Hepatocyte (in vitro differentiated cells): ENCODE measurements at regions not wholly inside any gene's neighbourhood (a gene's known extent, or its start where the extent isn't known, plus 50 kb on each side); places are given as distances from the start of the nearest gene placed in this dataset.

ENCODE experiments used
- EZH2 ChIP-seq: fragments of 200-600 bp; sonication (generic); IDR thresholded peaks from 2 replicates; pipeline ENCODE4 v1.6.1; 2016; ENCODE audit warnings: antibody characterized with exemption, mild to moderate bottlenecking, borderline replicate concordance
- TF ChIP-seq, protein P1 (sequence below): fragments of 200-600 bp; sonication (generic); IDR thresholded peaks from 2 replicates; pipeline ENCODE4 v1.5.1; 2016; ENCODE audit warnings: antibody characterized with exemption, mild to moderate bottlenecking; ENCODE audit not compliant: poor library complexity

GRCh38 chr22:22176929-22177616 is 67.5 kb upstream of the VPREB1 start:
- TF ChIP-seq, protein P1, sequence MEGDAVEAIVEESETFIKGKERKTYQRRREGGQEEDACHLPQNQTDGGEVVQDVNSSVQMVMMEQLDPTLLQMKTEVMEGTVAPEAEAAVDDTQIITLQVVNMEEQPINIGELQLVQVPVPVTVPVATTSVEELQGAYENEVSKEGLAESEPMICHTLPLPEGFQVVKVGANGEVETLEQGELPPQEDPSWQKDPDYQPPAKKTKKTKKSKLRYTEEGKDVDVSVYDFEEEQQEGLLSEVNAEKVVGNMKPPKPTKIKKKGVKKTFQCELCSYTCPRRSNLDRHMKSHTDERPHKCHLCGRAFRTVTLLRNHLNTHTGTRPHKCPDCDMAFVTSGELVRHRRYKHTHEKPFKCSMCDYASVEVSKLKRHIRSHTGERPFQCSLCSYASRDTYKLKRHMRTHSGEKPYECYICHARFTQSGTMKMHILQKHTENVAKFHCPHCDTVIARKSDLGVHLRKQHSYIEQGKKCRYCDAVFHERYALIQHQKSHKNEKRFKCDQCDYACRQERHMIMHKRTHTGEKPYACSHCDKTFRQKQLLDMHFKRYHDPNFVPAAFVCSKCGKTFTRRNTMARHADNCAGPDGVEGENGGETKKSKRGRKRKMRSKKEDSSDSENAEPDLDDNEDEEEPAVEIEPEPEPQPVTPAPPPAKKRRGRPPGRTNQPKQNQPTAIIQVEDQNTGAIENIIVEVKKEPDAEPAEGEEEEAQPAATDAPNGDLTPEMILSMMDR, result no peak
- TF ChIP-seq EZH2, result no peak
